HG03460 (cell line): ENCODE measurements at regions not wholly inside any gene's neighbourhood (a gene's known extent, or its start where the extent isn't known, plus 50 kb on each side); places are given as distances from the start of the nearest gene placed in this dataset.
"Not testable (repeated sequence)": the region's sequence is repeated elsewhere in the genome, so short reads cannot be mapped to it uniquely, and the experiment has no call there.

Experiments used
- ATAC-seq: cut with Tn5 transposase; IDR thresholded peaks from one replicate; pipeline ENCODE4 v1.9.1; 2021; ENCODE audit not compliant: unreplicated experiment

- no peak for ATAC-seq
Observed at GRCh38 chr10:109418795-109419194, 504.5 kb downstream of the XPNPEP1 start.

GRCh38 chr10:109417803-109418202, 505.5 kb downstream of the XPNPEP1 start:
- ATAC-seq = no peak

DNA sequence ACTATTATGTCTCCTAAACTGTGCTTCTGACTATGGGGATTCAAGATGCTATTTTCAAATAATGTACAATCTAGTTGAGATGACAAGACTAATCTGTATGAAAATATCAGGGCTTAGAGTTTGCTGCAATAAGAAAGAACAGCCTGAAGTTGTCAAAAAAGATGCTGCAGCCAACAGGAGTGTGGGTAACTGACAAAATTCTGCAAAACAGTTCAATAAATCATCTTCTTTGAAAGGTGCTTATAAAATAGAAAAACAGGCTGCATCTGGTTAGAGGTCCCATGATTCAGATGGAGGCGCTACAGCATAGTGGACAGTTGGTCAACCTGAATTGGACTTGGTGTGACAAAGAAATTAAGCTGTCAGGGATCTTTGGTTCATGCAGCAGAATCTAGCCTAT, 511.0 kb downstream of the XPNPEP1 start:
- ATAC-seq = no peak

DNA sequence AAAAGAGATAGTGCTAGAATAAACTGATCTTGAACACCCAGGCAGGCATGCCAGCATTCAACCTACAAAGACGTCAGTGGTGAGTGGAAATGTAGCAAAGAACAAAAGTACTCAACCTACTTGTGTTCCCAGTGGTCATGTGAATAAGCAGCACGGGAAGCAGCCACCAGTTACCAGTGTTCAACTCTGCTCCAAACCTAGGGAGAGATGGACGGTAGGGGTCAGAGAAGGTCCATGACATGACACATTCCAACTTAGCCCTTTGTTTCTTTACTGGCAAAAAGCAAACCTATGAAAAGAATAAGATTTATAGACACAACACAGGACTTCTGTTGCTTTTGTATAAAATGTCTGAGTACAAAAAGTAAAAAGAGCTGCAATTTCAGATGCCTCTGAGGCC, 511.4 kb downstream of the XPNPEP1 start:
- ATAC-seq = no peak

DNA sequence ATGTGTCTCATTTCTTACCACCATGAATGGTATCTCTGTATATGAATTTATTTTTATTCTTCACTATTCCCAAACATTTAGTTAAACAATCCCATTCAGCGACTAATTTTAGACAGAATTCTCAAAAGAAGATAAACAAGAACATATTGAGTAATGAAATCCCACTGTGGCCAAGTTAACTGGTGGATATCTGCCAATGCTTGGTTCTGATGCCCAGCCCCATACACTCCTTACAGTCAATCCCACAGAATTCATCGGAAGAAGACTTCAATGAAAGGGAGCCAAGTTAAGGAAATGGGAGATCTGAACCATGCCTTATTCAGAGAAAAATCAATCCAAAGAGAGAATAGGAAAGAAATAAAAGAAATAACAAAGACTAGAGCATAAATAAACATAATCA, 518.0 kb downstream of the XPNPEP1 start:
- ATAC-seq = no peak

GRCh38 chr10:109403551-109403950, 519.8 kb downstream of the XPNPEP1 start:
- no peak for ATAC-seq

DNA sequence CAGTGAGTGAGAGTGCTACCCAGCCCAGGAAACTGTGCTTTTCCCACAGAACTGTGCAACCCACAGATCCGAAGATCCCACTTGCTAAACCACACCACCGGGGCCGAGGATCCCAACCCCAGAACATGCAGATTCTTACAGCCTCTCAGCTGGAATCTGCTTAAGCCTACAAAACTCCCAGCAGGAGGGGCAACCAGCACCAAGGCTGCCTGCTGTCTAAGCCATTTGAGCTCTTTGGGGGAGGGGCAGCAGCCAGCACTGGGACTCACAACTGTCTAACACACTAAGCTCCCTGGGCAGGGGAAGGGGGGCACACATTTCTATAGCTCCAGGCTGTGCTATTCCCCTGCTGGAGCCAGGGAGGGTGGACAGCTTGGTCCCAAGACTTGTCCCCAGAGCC, 529.9 kb downstream of the XPNPEP1 start:
- no peak for ATAC-seq

- no peak for ATAC-seq
Observed at GRCh38 chr10:109386921-109387320, 536.4 kb downstream of the XPNPEP1 start.

- ATAC-seq = no peak
Observed at GRCh38 chr10:109386101-109386500, 537.2 kb downstream of the XPNPEP1 start.

DNA sequence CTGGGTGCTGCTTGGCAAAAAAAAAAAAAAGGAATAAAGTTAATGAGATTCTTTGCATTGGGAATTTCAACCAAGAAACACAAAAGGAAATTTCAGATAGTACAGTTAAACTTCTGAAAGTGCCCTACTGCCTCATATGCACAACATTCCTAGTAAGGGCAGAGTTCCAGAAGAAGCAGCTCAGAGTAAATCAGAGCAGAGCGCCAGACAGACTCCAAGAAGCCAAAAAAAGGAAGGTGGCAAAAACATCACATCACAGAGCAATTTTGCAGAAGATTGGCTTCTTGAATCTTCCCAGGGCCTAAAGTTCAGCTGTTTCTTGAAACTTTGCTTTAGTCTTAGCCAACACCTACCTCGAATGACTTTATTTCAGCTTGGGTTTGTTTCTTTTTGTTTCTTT, 544.1 kb downstream of the XPNPEP1 start:
- ATAC-seq = no peak

DNA sequence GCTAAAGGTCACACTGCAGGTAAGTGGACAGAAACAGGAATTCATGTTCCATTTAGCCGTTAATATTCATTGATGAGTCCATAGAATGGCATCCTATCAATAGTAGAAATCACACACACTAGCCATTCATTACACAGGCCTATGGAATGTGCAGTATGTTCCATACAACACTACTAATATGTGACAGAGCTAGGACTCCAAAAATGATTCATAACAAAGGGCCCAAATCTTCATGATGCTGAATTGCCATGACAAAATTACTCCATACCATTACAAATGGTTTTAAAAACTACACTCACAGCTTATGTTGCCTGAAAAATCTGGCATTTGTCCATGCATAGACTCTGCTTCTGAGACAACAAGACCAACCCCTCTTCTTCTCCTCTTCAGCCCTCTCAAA, 549.1 kb downstream of the XPNPEP1 start:
- no peak for ATAC-seq

DNA sequence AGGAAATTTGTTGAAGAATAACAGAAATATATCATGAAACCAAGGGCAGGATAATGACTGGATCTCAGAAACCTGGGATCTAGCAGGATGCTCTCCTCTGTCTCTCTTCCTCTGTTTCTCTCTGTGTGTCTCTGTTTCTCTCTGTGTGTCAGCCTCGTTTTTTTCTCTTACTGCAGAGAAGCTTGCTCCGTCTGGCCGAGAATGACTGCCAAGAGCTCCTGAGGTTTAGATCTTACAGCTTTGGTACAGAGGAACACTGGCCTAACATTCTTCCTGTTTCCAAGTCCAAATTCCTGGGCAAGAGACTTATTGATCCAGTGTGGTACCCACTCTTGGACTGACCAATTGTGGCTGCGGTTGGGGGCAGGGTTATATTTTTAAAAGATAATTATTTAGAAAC, 564.0 kb downstream of the XPNPEP1 start:
- ATAC-seq = no peak

DNA sequence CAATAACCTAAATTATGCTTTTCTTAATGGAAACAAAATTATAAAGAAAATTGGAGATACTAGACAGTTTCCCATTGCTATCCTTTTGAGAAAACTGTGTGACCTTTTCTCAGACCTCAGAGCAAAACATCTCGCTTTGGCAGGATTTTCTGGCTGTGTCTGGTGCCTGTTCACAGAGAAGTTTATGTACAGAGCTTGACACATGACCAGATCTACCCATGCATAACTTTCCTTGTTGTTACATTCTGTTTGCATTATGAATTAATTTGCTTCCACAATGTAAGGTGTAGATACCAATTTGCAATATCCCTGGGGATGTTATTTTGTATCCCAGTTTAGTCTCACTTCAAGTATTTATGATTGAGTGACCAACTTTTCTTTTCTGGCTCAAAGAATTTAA, 565.0 kb downstream of the XPNPEP1 start:
- ATAC-seq = no peak

DNA sequence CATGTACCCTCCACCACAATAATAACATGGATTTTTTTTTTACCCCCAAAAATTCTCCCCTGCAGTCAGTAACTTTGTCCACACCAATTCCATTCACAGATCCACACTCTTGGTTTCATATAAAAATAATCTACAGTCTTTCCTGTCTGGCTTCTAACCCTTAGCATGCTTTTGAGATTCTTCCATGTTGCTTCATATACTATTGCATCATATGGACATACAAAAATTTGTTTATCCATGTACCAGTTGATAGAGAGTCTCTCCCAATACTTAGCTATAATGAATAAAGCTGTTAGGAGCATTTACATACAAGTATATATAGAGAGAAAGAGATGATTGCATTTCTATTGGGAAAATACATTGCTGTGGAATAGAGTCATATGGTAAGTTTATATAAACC, 575.0 kb downstream of the XPNPEP1 start:
- ATAC-seq = no peak

DNA sequence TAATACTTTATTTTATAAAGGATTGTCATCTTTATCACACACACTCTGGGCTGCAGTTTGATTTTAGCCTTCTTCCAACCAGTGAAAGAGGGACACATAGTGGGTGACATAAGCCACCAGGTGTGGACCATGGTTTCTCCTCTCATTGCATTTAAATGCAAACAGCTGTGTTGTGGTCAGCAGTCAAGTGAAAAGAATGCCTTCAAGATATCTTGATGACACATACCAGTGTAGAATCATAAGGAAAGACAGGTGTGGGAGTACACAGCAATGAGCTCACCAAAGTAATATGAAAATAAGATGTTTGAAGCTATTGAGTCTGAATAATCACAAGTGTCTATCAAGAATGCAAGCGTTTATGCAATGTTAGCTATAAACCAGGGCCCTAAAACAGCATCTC, 580.0 kb downstream of the XPNPEP1 start:
- no peak for ATAC-seq

DNA sequence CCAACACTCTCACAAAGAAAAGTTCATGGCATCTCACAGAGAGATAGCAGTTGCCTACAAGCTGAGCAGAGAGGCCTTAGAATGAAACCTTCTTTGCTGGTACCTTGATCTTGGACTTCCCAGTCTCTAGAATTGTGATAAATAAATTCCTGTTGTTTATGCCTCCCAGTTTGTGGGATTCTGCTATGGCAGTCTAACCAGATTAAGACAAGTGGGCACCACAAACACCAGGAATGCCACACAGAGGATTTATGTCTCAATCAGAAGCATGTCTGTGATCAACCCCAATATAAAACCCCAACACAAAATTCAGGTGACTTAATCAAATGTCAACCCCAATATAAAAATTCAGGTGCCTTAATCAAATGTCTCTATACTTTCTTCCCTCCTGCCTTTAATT, 581.3 kb downstream of the XPNPEP1 start:
- no peak for ATAC-seq

DNA sequence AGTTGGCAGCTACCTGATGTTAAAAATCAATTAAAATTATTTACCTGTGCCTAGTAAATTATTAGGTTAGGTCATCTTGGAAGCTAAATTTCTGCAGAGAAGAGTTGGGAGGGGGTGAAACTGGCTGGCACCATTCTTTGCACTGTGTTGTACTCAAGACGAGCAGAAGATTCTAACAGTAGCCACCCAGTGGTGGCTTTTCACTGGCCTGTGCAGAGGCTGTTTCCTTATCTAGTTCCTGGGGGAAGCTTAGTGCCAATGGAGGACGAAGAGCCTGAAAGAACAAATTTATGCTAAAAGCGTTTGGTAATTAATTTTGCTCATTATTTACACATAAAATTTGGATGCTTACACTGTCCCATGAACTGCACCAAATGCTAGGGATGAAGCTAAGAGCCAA, 595.3 kb downstream of the XPNPEP1 start:
- no peak for ATAC-seq

- ATAC-seq = no peak
Observed at GRCh38 chr10:109327266-109327665, 596.0 kb downstream of the XPNPEP1 start.

GRCh38 chr10:109324721-109325120, 598.6 kb downstream of the XPNPEP1 start:
- ATAC-seq = no peak

- no peak for ATAC-seq
Observed at GRCh38 chr10:109317746-109318366, 605.5 kb downstream of the XPNPEP1 start.

GRCh38 chr10:109314016-109314415, 609.3 kb downstream of the XPNPEP1 start:
- not testable (repeated sequence) for ATAC-seq

- not testable (repeated sequence) for ATAC-seq
Observed at GRCh38 chr10:109312555-109312954, 610.8 kb downstream of the XPNPEP1 start.

GRCh38 chr10:109308971-109309370, 614.3 kb downstream of the XPNPEP1 start:
- ATAC-seq = no peak
